K562 (cell line): ENCODE measurements at regions not wholly inside any gene's neighbourhood (a gene's known extent, or its start where the extent isn't known, plus 50 kb on each side); places are given as distances from the start of the nearest gene placed in this dataset.

ENCODE experiments used
- ATAC-seq: fragments of 200-7000 bp; cut with Tn5 transposase; 3 replicates; pipeline ENCODE4 v1.9.1; 2020; ENCODE audit warnings: moderate library complexity
- BruUV-seq: library from RNA; stranded (reverse); fragments of 400-500 nt; replicated peaks from 2 replicates; lab custom pipeline; 2021; lab: Mats Ljungman, UMichigan
- CTCF ChIA-PET: fragments of 300-600 bp; formaldehyde crosslinking; extraction: SDS; loops from one replicate; lab custom pipeline; 2021; ENCODE audit warnings: low intra/inter-chr PET ratio; lab: Yijun Ruan, JAX
- POLR2A ChIA-PET: fragments of 300-600, 350-650 bp; sonication (Branson Sonifier 250); formaldehyde crosslinking; extraction: SDS; loops from one replicate; lab custom pipeline; 2021; ENCODE audit warnings: antibody characterized with exemption, inconsistent platforms; lab: Yijun Ruan, JAX
- DNase-seq, 4 experiments: peaks; one replicate each; pipeline versions ENCODE4 v3.0.0 to v3.0.0-alpha.2; 2011 to 2018; ENCODE audit warnings: low spot score in 3 of 4, mixed read lengths in 3 of 4; ENCODE audit errors: extremely low read depth in 1 of 4
- FAIRE-seq: peaks from 2 replicates; lab custom pipeline; 2011; peaks lifted over from hg19 to GRCh38; lab: Jason Lieb, UNC
- H2AFZ ChIP-seq: 2 replicates; pipeline ENCODE4 v1.6.0; 2011; ENCODE audit warnings: low read depth, low read length, control low read depth, inconsistent platforms
- H3K27ac ChIP-seq: fragments of 200-600 bp; 3 replicates; pipeline ENCODE4 v1.8.0; 2011; ENCODE audit warnings: low read depth, mild to moderate bottlenecking, control low read depth, inconsistent platforms, low read length, moderate library complexity, mixed read lengths; ENCODE audit errors: extremely low read depth
- H3K27me3 ChIP-seq, 2 experiments: fragments of 300-600 bp in 1 of 2; 2 replicates in 1 of 2; 3 replicates in 1 of 2; pipeline versions ENCODE4 v1.6.0 to v1.8.0; 2011; ENCODE audit warnings: inconsistent platforms in 2 of 2, low read length in 2 of 2, mild to moderate bottlenecking in 1 of 2, mixed read lengths in 1 of 2, moderate library complexity in 1 of 2; ENCODE audit not compliant: control insufficient read depth in 2 of 2, insufficient read depth in 2 of 2
- H3K36me3 ChIP-seq: fragments of 300-600 bp; 3 replicates; pipeline ENCODE4 v1.8.0; 2011; ENCODE audit warnings: mild to moderate bottlenecking, low read length, inconsistent platforms; ENCODE audit not compliant: control insufficient read depth, insufficient read depth
- H3K4me1 ChIP-seq, 2 experiments: fragments of 200-600 bp in 1 of 2; replicated peaks in 1 of 2; 2 replicates in 1 of 2; 3 replicates in 1 of 2; pipeline versions ENCODE4 v1.5.1 to v1.8.0; 2011; ENCODE audit warnings: inconsistent platforms in 2 of 2, low read length in 2 of 2, mild to moderate bottlenecking in 1 of 2, mixed read lengths in 1 of 2, moderate library complexity in 1 of 2; ENCODE audit not compliant: control insufficient read depth in 2 of 2, insufficient read depth in 2 of 2
- H3K4me2 ChIP-seq: 2 replicates; pipeline ENCODE4 v1.6.1; 2011; ENCODE audit warnings: low read length, control low read depth, inconsistent platforms, mixed read lengths; ENCODE audit not compliant: insufficient read depth
- H3K4me3 ChIP-seq: fragments of 200-600 bp; sonication (generic), shearing (Covaris generic); 2 replicates; pipeline ENCODE4 v1.5.1; 2016; ENCODE audit warnings: control low read depth, inconsistent platforms
- H3K79me2 ChIP-seq: fragments of 200-600 bp; 3 replicates; pipeline ENCODE4 v1.8.0; 2011; ENCODE audit warnings: low read length, inconsistent platforms; ENCODE audit not compliant: control insufficient read depth, insufficient read depth
- H3K9ac ChIP-seq, 2 experiments: 2 replicates each; pipeline versions ENCODE4 v1.6.0 to v1.6.1; 2011; ENCODE audit warnings: low read depth in 2 of 2, low read length in 2 of 2, control low read depth in 1 of 2, inconsistent platforms in 1 of 2, mild to moderate bottlenecking in 1 of 2, mixed read lengths in 1 of 2; ENCODE audit not compliant: insufficient read depth in 1 of 2
- H3K9me1 ChIP-seq: one replicate; pipeline ENCODE4 v1.6.0; 2011; ENCODE audit warnings: inconsistent platforms, mild to moderate bottlenecking, low read length, moderate library complexity; ENCODE audit not compliant: control insufficient read depth, insufficient read depth
- H3K9me3 ChIP-seq: replicated peaks from 2 replicates; pipeline ENCODE4 v1.5.1; 2011; ENCODE audit warnings: low read depth, low read length, inconsistent platforms; ENCODE audit not compliant: control insufficient read depth, insufficient read depth
- H4K20me1 ChIP-seq: replicated peaks from 2 replicates; pipeline ENCODE4 v1.6.1; 2011; ENCODE audit warnings: low read length, inconsistent platforms, mixed read lengths; ENCODE audit not compliant: control insufficient read depth, insufficient read depth
- ELF4 ChIP-seq: fragments of 450-650 bp; formaldehyde crosslinking; IDR thresholded peaks from 2 replicates; pipeline ENCODE4 v1.4.0; 2022; ENCODE audit warnings: missing genetic modification characterization
- FOXK1 ChIP-seq: sonication (generic); formaldehyde crosslinking; IDR thresholded peaks from 2 replicates; pipeline ENCODE4 v1.8.0; 2022; ENCODE audit warnings: missing genetic modification reagents, mild to moderate bottlenecking, borderline replicate concordance
- FOXP1 ChIP-seq: sonication (generic); formaldehyde crosslinking; IDR thresholded peaks from 2 replicates; pipeline ENCODE4 v1.8.0; 2022; ENCODE audit warnings: mild to moderate bottlenecking, missing genetic modification reagents
- FUS ChIP-seq: fragments of 200-400 bp; formaldehyde crosslinking; optimal IDR thresholded peaks from 2 replicates; pipeline ENCODE3; 2017; ENCODE audit warnings: low read depth, low read length
- KAT8 ChIP-seq: fragments of 450-650 bp; IDR thresholded peaks from 2 replicates; pipeline ENCODE4 v1.6.1; 2016; ENCODE audit warnings: low read depth, mild to moderate bottlenecking
- LEF1 ChIP-seq: fragments of 450-650 bp; IDR thresholded peaks from 2 replicates; pipeline ENCODE4 v1.6.1; 2016; ENCODE audit warnings: mild to moderate bottlenecking
- SETDB1 ChIP-seq: IDR thresholded peaks from one replicate; pipeline ENCODE4 v1.6.1; 2012; ENCODE audit warnings: low read length, control low read depth, inconsistent platforms
- TCF3 ChIP-seq: sonication (generic); formaldehyde crosslinking; IDR thresholded peaks from 2 replicates; pipeline ENCODE4 v1.4.0; 2020; ENCODE audit warnings: mild to moderate bottlenecking, missing genetic modification reagents
- ZNF282 ChIP-seq: sonication (generic); formaldehyde crosslinking; IDR thresholded peaks from 2 replicates; pipeline ENCODE4 v1.8.1; 2023; ENCODE audit warnings: missing genetic modification reagents
- ZNF507 ChIP-seq: conservative IDR thresholded peaks from 2 replicates; pipeline ENCODE4 v1.6.1; 2017; ENCODE audit warnings: missing genetic modification characterization, missing compliant biosample characterization
- ZNF561 ChIP-seq: fragments of 450-650 bp; formaldehyde crosslinking; conservative IDR thresholded peaks from 2 replicates; pipeline ENCODE4 v1.4.0; 2020; ENCODE audit warnings: mild to moderate bottlenecking, moderate library complexity
- WGBS: fragments of 100-300 bp; shearing (Covaris generic); methylation state at CpG from one replicate; pipeline ENCODE4 v1.1.6; 2016; ENCODE audit warnings: low coverage, mixed read lengths; ENCODE audit not compliant: insufficient coverage; ENCODE audit errors: missing lambda C conversion rate; 5-methylcytosine and 5-hydroxymethylcytosine counted together
- in situ Hi-C: fragments of 300-500 bp; cut with MboI; formaldehyde crosslinking; loops from 4 replicates; pipeline ENCODE4 v1.15.0; 2018; ENCODE audit warnings: inconsistent platforms, mixed read lengths
- intact Hi-C: fragments of 100-400 bp; cut with micrococcal nuclease; formaldehyde crosslinking; loops from 2 replicates; pipeline ENCODE4 v1.14.2; 2022

GRCh38 chr2:176752295-176752694 lies 460.3 kb upstream of the HNRNPA3 start:
- Histone ChIP-seq H2AFZ (no peak overlapping the region), H3K27me3 (no peaks in the 10 kb centered on the region; a peak in 1 of 5 replicates), H3K4me2 (no peak overlapping the region), H3K27ac (no peak overlapping the region), H4K20me1 (no peaks in the 10 kb centered on the region), H3K4me3 (no peak overlapping the region), H3K36me3 (no peaks in the 10 kb centered on the region), H3K9me1 (no peaks in the 10 kb centered on the region), H3K9ac (no peak overlapping the region), H3K79me2 (no peaks in the 10 kb centered on the region), H3K9me3 (no peaks in the 10 kb centered on the region), H3K4me1 (no peaks in the 10 kb centered on the region)
- WGBS: 0% methylated on average over 1 of the region's 1 CpG
- CTCF ChIA-PET: no interaction called here
- TF ChIP-seq TCF3 (CRISPR knock-in tag) (no peak), FUS (no peak), KAT8 (no peak), FOXP1 (CRISPR knock-in tag) (no peak), ZNF561 (no peak), ZNF507 (tag) (no peak), SETDB1 (no peak), LEF1 (no peak), FOXK1 (CRISPR knock-in tag) (no peak), ZNF282 (CRISPR knock-in tag) (no peak), ELF4 (no peak)
- no peak for FAIRE-seq
- POLR2A ChIA-PET: no interaction called here
- no peak for DNase-seq
- intact Hi-C loops (no loop called here), in situ Hi-C loops (no loop called here)
- no peak for ATAC-seq
- no TSS peak for BruUV-seq
